Nephron (organoid): ENCODE measurements at regions not wholly inside any gene's neighbourhood (a gene's known extent, or its start where the extent isn't known, plus 50 kb on each side); places are given as distances from the start of the nearest gene placed in this dataset.
"Not testable (repeated sequence)": the region's sequence is repeated elsewhere in the genome, so short reads cannot be mapped to it uniquely, and the experiment has no call there.

ENCODE experiments used
- H3K27ac Mint-ChIP-seq, 3 experiments: 2 replicates each; pipeline ENCODE4 v1.8.0; 2020; ENCODE audit warnings: mixed read lengths in 3 of 3, mild to moderate bottlenecking in 2 of 3, moderate library complexity in 1 of 3
- H3K27me3 Mint-ChIP-seq: 2 replicates; pipeline ENCODE4 v1.8.0; 2021; ENCODE audit warnings: low read depth, mild to moderate bottlenecking, moderate library complexity, mixed read lengths
- H3K36me3 Mint-ChIP-seq: 2 replicates; pipeline ENCODE4 v1.8.0; 2020; ENCODE audit warnings: low read depth, mixed read lengths
- H3K4me1 Mint-ChIP-seq: 2 replicates; pipeline ENCODE4 v1.8.0; 2020; ENCODE audit warnings: mixed read lengths
- H3K4me3 Mint-ChIP-seq, 3 experiments: 2 replicates each; pipeline ENCODE4 v1.8.0; 2020; ENCODE audit warnings: mild to moderate bottlenecking in 3 of 3, mixed read lengths in 3 of 3, moderate library complexity in 2 of 3
- H3K9me3 Mint-ChIP-seq: 2 replicates; pipeline ENCODE4 v1.8.0; 2020; ENCODE audit warnings: mixed read lengths
- CTCF ChIP-seq, 3 experiments: fragments of 200-600 bp; sonication (generic); IDR thresholded peaks; one replicate each; pipeline ENCODE4 v1.5.0; 2021; ENCODE audit warnings: antibody characterized with exemption in 3 of 3; ENCODE audit not compliant: unreplicated experiment in 3 of 3

- no peak for TF ChIP-seq CTCF (IDR thresholded peaks at IDR 0.05; ENCODE audit: unreplicated experiment in 3 of 3)
- Mint-ChIP-seq H3K9me3 (peaks cover 7% of the 10 kb centered on the region), H3K36me3 (no peaks in the 10 kb centered on the region), H3K4me3 (no peak overlapping the region), H3K27ac (no peak overlapping the region), H3K27me3 (no peaks in the 10 kb centered on the region), H3K4me1 (no peaks in the 10 kb centered on the region)
These were observed 1761.8 kb downstream of the SLITRK5 start for GRCh38 chr13:89432997-89433396.

GRCh38 chr13:89434624-89435023 is 1763.5 kb downstream of the SLITRK5 start:
- H3K27ac Mint-ChIP-seq, H3K9me3 Mint-ChIP-seq, H3K4me1 Mint-ChIP-seq, H3K4me3 Mint-ChIP-seq, H3K27me3 Mint-ChIP-seq, H3K36me3 Mint-ChIP-seq: not testable (repeated sequence)

- Mint-ChIP-seq H3K4me1 (no peaks in the 10 kb centered on the region), H3K4me3 (no peak overlapping the region), H3K27ac (no peak overlapping the region), H3K27me3 (no peaks in the 10 kb centered on the region), H3K36me3 (no peaks in the 10 kb centered on the region), H3K9me3 (no peaks in the 10 kb centered on the region)
- no peak for TF ChIP-seq CTCF (IDR thresholded peaks at IDR 0.05; ENCODE audit: unreplicated experiment in 3 of 3)
These were observed 1783.5 kb downstream of the SLITRK5 start for GRCh38 chr13:89454681-89455080.

GRCh38 chr13:89455225-89455624 is 1784.1 kb downstream of the SLITRK5 start:
- H3K9me3 Mint-ChIP-seq: no peaks in the 10 kb centered on the region
- TF ChIP-seq CTCF (IDR thresholded peaks at IDR 0.05; ENCODE audit: unreplicated experiment in 3 of 3): no peak
- no peaks in the 10 kb centered on the region for H3K4me1 Mint-ChIP-seq
- H3K4me3 Mint-ChIP-seq: no peak overlapping the region
- H3K27ac Mint-ChIP-seq: no peak overlapping the region
- no peaks in the 10 kb centered on the region for H3K36me3 Mint-ChIP-seq
- no peaks in the 10 kb centered on the region for H3K27me3 Mint-ChIP-seq

DNA sequence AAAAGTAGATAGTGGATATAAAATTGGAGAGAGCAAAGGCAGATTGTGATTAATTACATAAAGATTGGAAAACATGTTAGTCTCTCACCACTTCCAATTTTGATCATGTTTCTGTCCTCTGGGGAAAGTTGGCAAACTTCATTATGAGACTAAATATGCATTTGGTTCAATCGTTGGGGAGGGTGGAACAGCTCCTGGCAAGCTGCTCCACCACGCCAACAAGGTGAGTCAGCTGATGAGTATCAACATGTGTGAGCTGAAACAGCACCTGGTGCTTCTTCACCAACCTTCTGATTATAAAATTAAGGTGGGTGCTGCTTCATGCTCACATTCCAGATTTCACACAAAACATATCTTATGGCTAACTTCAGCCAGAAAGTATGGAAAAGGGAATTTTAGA is 1784.6 kb downstream of the SLITRK5 start:
- no peaks in the 10 kb centered on the region for H3K4me1 Mint-ChIP-seq
- no peak overlapping the region for H3K27ac Mint-ChIP-seq
- no peaks in the 10 kb centered on the region for H3K36me3 Mint-ChIP-seq
- H3K4me3 Mint-ChIP-seq: no peak overlapping the region
- no peak for TF ChIP-seq CTCF (IDR thresholded peaks at IDR 0.05; ENCODE audit: unreplicated experiment in 3 of 3)
- no peaks in the 10 kb centered on the region for H3K9me3 Mint-ChIP-seq
- H3K27me3 Mint-ChIP-seq: no peaks in the 10 kb centered on the region

- Mint-ChIP-seq H3K27me3 (no peaks in the 10 kb centered on the region), H3K27ac (peak overlapping the region in 1 of 3 experiments; percentile 51), H3K9me3 (no peaks in the 10 kb centered on the region), H3K4me3 (no peak overlapping the region), H3K4me1 (no peaks in the 10 kb centered on the region), H3K36me3 (no peaks in the 10 kb centered on the region)
- TF ChIP-seq CTCF (IDR thresholded peaks at IDR 0.05; ENCODE audit: unreplicated experiment in 3 of 3): no peak
These were observed 1786.8 kb downstream of the SLITRK5 start for GRCh38 chr13:89457977-89458376.
